NB4 (cell line): ENCODE measurements at regions not wholly inside any gene's neighbourhood (a gene's known extent, or its start where the extent isn't known, plus 50 kb on each side); places are given as distances from the start of the nearest gene placed in this dataset.

Experiments used
- MYC ChIP-seq: IDR thresholded peaks from 2 replicates; pipeline ENCODE4 v1.6.1; 2011; ENCODE audit warnings: low read depth, low read length
- POLR2A ChIP-seq: IDR thresholded peaks from 2 replicates; pipeline ENCODE4 v1.6.1; 2011; ENCODE audit warnings: mild to moderate bottlenecking; ENCODE audit not compliant: insufficient read length; ENCODE audit errors: extremely low read depth
- TF ChIP-seq, protein P1 (sequence below): IDR thresholded peaks from one replicate; pipeline ENCODE4 v1.5.1; 2012; ENCODE audit warnings: low read depth, low read length

DNA sequence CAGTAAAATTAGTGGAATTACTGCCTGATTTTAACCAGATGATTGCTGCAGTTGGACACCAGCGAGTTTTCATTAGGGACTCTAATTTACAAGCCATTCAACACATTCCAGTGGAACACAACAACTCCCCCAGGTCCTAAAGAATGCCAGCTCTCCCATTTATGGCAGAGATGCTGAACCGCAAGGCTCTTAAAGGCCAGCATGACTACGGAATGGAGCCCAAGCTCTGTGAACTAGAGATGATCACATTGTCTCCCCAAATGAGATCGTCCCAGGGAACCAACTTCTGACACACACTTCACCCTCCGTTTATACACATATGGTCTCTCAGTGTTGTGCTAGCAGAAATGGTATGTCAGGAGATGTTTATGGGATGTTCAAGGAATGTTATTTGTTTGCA lies 446.2 kb upstream of the NR2F2 start:
- TF ChIP-seq POLR2A (no peak), MYC (no peak)
- TF ChIP-seq, protein P1, sequence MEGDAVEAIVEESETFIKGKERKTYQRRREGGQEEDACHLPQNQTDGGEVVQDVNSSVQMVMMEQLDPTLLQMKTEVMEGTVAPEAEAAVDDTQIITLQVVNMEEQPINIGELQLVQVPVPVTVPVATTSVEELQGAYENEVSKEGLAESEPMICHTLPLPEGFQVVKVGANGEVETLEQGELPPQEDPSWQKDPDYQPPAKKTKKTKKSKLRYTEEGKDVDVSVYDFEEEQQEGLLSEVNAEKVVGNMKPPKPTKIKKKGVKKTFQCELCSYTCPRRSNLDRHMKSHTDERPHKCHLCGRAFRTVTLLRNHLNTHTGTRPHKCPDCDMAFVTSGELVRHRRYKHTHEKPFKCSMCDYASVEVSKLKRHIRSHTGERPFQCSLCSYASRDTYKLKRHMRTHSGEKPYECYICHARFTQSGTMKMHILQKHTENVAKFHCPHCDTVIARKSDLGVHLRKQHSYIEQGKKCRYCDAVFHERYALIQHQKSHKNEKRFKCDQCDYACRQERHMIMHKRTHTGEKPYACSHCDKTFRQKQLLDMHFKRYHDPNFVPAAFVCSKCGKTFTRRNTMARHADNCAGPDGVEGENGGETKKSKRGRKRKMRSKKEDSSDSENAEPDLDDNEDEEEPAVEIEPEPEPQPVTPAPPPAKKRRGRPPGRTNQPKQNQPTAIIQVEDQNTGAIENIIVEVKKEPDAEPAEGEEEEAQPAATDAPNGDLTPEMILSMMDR = no peak
